T-helper 17 cell (primary cell): ENCODE measurements at regions not wholly inside any gene's neighbourhood (a gene's known extent, or its start where the extent isn't known, plus 50 kb on each side); places are given as distances from the start of the nearest gene placed in this dataset.

Experiments
- ATAC-seq: fragments of 150-1000 bp; cut with Tn5 transposase; 2 replicates; pipeline ENCODE4 v1.10.0; 2021; ENCODE audit warnings: mild to moderate bottlenecking, moderate library complexity
- DNase-seq, 3 donors: peaks; one replicate each; pipeline versions ENCODE4 v3.0.0 to v3.0.0-alpha.2; 2020 to 2021
- H3K9me3 ChIP-seq: one replicate; pipeline ENCODE4 v1.7.0; 2013; ENCODE audit warnings: low read length, mild to moderate bottlenecking; ENCODE audit not compliant: control insufficient read depth, poor library complexity, severe bottlenecking
- H3K27ac Mint-ChIP-seq: one replicate; pipeline ENCODE4 v1.8.0; 2022; ENCODE audit warnings: mild to moderate bottlenecking, moderate library complexity, mixed read lengths
- H3K27me3 Mint-ChIP-seq: one replicate; pipeline ENCODE4 v1.8.0; 2022; ENCODE audit warnings: mixed read lengths
- H3K36me3 Mint-ChIP-seq: one replicate; pipeline ENCODE4 v1.8.0; 2022; ENCODE audit warnings: low read depth, mixed read lengths
- H3K4me1 Mint-ChIP-seq: one replicate; pipeline ENCODE4 v1.8.0; 2022; ENCODE audit warnings: mild to moderate bottlenecking, mixed read lengths
- H3K4me3 Mint-ChIP-seq: one replicate; pipeline ENCODE4 v1.8.0; 2022; ENCODE audit warnings: mild to moderate bottlenecking, moderate library complexity, mixed read lengths

- H3K4me3 Mint-ChIP-seq, result no peak overlapping the region
- no peak for ATAC-seq
- DNase-seq, result no peak
- H3K36me3 Mint-ChIP-seq, result peaks cover 6% of the 10 kb centered on the region
- H3K9me3 ChIP-seq, result no peaks in the 10 kb centered on the region
- H3K27ac Mint-ChIP-seq, result no peak overlapping the region
- peaks cover 42% of the 10 kb centered on the region for H3K27me3 Mint-ChIP-seq
- peaks cover 5% of the 10 kb centered on the region for H3K4me1 Mint-ChIP-seq
These were observed 86.5 kb upstream of the SLC22A11 start for GRCh38 chr11:64469288-64469687.

DNA sequence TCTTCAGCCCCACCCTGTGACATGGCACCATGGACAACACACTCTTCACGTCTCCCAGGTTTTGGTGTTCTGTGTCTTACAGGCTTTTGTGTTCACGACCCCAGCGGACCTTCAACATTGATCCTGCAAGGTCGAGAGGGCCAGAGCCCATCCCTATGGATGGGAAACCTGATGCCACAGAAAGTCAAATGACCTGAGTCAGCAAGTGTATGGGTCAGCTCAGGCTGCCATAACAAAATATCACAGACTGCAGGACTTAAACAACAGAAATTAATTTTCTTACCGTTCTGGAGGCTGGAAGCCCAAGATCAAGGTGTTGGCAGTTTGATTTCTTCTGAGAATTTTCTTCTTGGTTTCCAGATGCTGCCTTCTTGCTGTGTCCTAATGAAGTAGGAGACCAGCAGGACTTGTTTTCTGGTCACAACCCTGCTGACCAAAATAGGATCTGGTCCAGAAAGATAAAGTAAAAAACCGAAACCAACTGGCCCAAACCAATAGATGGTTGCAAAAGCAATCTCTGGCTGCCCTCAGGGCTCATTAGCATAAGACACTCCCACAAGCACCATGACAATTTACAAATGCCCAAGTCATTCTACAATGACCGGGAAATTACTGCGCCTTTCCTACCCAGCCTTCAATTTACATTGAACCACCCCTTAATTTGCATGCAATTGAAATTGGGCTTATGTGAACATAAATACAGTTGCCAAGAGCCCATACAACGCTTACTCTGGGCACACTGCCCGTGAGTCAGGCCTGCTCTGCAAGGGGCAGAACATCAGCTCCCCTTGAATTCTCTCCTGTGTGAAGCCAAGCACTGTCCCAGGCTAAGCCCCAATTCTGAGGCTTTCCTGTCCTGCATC is 82.9 kb upstream of the SLC22A11 start:
- DNase-seq, result no peak
- H3K9me3 ChIP-seq, result no peaks in the 10 kb centered on the region
- H3K4me3 Mint-ChIP-seq, result no peak overlapping the region
- peaks cover 7% of the 10 kb centered on the region for H3K4me1 Mint-ChIP-seq
- H3K27ac Mint-ChIP-seq, result no peak overlapping the region
- ATAC-seq, result no peak
- H3K27me3 Mint-ChIP-seq, result peaks cover 60% of the 10 kb centered on the region
- H3K36me3 Mint-ChIP-seq, result peaks cover 9% of the 10 kb centered on the region

DNA sequence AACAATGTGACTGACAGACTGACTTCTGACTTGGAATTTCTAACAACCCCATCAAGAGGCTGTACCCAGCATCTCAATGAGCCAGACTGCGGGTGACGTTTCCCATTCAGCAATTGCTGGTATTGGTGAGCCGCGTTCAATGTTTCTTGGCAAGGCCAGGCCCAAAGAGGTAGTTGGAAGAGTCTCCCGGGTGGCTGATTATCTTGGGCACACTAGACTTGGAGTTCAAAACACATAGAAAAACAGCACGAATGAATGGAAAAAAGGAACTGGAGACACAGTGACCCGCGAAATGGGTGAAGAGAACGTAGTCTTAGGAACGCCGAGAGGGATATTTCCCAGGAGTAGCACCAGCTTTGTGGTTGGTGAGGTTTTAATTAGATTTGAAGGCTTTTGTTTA is 81.1 kb upstream of the SLC22A11 start:
- Mint-ChIP-seq H3K36me3 (peaks cover 9% of the 10 kb centered on the region), H3K27me3 (peaks cover 63% of the 10 kb centered on the region), H3K4me3 (no peak overlapping the region), H3K27ac (no peak overlapping the region), H3K4me1 (peaks cover 4% of the 10 kb centered on the region)
- H3K9me3 ChIP-seq, result no peaks in the 10 kb centered on the region
- DNase-seq (no peak), ATAC-seq (no peak)

DNA sequence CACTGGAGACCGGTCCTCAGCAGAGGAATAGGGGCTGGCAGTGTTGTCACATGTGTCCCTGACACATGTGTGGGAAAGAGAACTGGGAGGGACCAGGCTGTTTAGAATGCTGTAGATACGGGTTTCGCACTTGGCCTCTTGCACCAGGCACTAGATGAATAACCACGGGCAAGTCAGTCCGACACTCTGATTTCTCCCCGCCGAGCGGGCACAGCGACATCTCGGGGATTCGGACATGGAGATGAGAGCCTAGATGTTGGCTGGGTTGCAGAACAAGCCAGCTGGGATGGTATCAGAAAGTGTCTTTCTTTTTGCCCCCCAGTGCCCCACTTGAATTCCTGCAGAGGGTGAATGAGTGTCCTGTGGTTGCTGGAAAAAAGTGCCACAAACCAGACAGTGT is 80.6 kb upstream of the SLC22A11 start:
- no peak overlapping the region for H3K4me3 Mint-ChIP-seq
- H3K9me3 ChIP-seq, result no peaks in the 10 kb centered on the region
- DNase-seq (no peak), ATAC-seq (no peak)
- H3K27ac Mint-ChIP-seq, result no peak overlapping the region
- peaks cover 4% of the 10 kb centered on the region for H3K4me1 Mint-ChIP-seq
- peaks cover 62% of the 10 kb centered on the region for H3K27me3 Mint-ChIP-seq
- H3K36me3 Mint-ChIP-seq, result peaks cover 9% of the 10 kb centered on the region

DNA sequence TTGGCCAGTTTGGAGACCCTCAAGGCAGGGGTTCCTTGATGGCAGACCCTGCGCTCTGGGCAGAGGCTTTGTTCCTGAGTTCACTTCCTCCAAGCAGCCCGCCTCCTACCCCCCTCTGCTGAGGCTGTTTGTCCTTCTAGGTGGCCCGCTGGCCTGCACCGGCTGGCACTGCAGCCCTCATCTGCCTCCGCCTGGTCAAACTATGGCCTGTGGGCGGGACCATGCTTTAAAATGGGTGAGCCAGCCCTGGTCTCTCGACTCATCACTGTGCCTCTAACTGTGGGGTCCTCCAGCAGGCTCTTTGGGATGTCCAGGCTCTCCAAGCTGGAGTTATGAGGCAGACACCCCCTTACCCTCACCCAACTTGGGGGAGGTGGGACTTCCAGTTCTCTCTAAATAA is 78.9 kb upstream of the SLC22A11 start:
- ATAC-seq (no peak), DNase-seq (no peak)
- Mint-ChIP-seq H3K27me3 (peaks cover 67% of the 10 kb centered on the region), H3K36me3 (peaks cover 7% of the 10 kb centered on the region), H3K4me1 (peaks cover 4% of the 10 kb centered on the region), H3K27ac (no peak overlapping the region), H3K4me3 (no peak overlapping the region)
- H3K9me3 ChIP-seq, result no peaks in the 10 kb centered on the region

DNA sequence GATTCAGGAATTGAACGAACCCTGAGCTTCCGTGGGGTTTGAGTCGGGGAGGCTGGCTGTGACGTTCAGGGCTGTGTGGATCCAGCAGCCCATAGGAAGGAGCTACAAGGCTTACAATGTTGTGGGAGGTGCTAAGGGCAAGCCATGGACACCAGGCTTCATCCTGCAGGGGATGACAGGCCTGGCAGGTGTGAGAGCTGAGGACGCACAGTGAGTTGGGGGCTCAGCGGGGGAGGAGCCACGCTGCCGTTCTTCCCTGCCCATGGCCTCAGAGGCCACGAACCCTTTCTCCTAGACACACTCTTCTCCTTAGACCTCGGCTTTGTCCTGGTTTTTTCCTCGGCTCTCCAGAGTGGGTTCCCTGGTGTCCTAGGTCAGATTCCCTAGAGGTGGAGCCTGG is 78.1 kb upstream of the SLC22A11 start:
- H3K9me3 ChIP-seq, result no peaks in the 10 kb centered on the region
- DNase-seq (no peak), ATAC-seq (no peak)
- Mint-ChIP-seq H3K27ac (no peak overlapping the region), H3K27me3 (peaks cover 64% of the 10 kb centered on the region), H3K4me3 (no peak overlapping the region), H3K36me3 (peaks cover 7% of the 10 kb centered on the region), H3K4me1 (peaks cover 4% of the 10 kb centered on the region)

GRCh38 chr11:64482588-64482987 is 73.2 kb upstream of the SLC22A11 start:
- Mint-ChIP-seq H3K36me3 (peaks cover 3% of the 10 kb centered on the region), H3K4me3 (no peak overlapping the region), H3K4me1 (peaks cover 9% of the 10 kb centered on the region), H3K27me3 (peaks cover 70% of the 10 kb centered on the region), H3K27ac (no peak overlapping the region)
- no peak for DNase-seq
- ATAC-seq, result no peak
- H3K9me3 ChIP-seq, result no peaks in the 10 kb centered on the region

DNA sequence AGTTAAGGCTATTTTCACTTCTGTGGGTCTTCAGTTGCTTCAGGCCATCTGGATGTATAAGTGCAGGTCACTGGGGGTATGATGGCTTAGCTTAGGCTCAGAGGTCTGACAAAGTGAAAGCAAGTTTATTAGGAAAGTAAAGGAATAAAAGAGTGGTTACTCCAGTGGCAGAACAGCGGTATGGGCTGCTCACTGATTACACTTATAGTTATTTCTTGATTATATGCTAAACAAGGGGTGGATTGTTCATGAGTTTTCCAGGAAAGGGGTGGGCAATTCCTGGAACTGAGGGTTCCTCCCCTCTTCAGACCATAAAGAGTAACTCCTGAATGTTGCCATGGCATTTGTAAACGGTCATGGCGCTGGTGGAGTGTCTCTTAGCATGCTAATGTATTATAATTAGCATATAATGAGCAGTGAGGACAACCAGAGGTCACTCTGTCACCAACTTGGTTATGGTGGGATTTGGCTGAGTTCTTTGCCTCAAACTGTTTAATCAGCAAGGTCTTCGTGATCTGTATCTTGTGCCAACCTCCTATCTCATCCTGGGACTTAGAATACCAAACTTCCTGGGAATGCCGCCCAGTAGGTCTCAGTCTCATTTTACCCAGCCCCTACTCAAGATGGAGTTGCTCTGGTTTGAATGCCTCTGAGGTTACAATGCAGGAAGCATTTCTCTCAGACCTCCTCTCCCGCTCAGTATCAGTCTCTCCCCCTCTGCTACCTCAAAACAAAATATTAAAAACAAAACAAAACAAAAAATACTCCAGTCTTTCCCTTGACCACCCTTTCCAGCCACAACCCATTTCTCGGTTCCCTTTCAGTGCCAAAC is 71.3 kb upstream of the SLC22A11 start:
- peaks cover 7% of the 10 kb centered on the region for H3K4me1 Mint-ChIP-seq
- no peak for DNase-seq
- no peak overlapping the region for H3K4me3 Mint-ChIP-seq
- H3K36me3 Mint-ChIP-seq, result peaks cover 3% of the 10 kb centered on the region
- no peak for ATAC-seq
- H3K27me3 Mint-ChIP-seq, result peaks cover 56% of the 10 kb centered on the region
- no peak overlapping the region for H3K27ac Mint-ChIP-seq
- no peaks in the 10 kb centered on the region for H3K9me3 ChIP-seq

- H3K27me3 Mint-ChIP-seq, result peaks cover 63% of the 10 kb centered on the region
- no peak for DNase-seq
- ATAC-seq, result no peak
These were observed 70.7 kb upstream of the SLC22A11 start for GRCh38 chr11:64485074-64485473.

GRCh38 chr11:64489831-64490441 is 65.8 kb upstream of the SLC22A11 start:
- Mint-ChIP-seq H3K4me3 (peak overlapping the region; percentile 65), H3K36me3 (peaks cover 3% of the 10 kb centered on the region)
- no peaks in the 10 kb centered on the region for H3K9me3 ChIP-seq

More at GRCh38 chr11:64485074-64485473, 70.7 kb upstream of the SLC22A11 start:
- Mint-ChIP-seq H3K36me3 (peaks cover 3% of the 10 kb centered on the region), H3K4me3 (no peak overlapping the region), H3K27ac (no peak overlapping the region), H3K4me1 (peaks cover 12% of the 10 kb centered on the region)
- H3K9me3 ChIP-seq, result no peaks in the 10 kb centered on the region

GRCh38 chr11:64490562-64491216 is 65.1 kb upstream of the SLC22A11 start:
- Mint-ChIP-seq H3K27ac (peak overlapping the region; percentile 39), H3K4me1 (peaks cover 15% of the 10 kb centered on the region), H3K4me3 (peak overlapping the region; percentile 68), H3K36me3 (no peaks in the 10 kb centered on the region), H3K27me3 (peaks cover 63% of the 10 kb centered on the region)
- ATAC-seq, result no peak
- no peaks in the 10 kb centered on the region for H3K9me3 ChIP-seq
- no peak for DNase-seq

More at GRCh38 chr11:64489831-64490441, 65.8 kb upstream of the SLC22A11 start:
- Mint-ChIP-seq H3K27ac (peak overlapping the region; percentile 59), H3K27me3 (peaks cover 68% of the 10 kb centered on the region), H3K4me1 (peaks cover 18% of the 10 kb centered on the region)
- peak; percentile 61 for ATAC-seq
- peak in 2 of 3 donors; percentile 20 to 41 for DNase-seq

DNA sequence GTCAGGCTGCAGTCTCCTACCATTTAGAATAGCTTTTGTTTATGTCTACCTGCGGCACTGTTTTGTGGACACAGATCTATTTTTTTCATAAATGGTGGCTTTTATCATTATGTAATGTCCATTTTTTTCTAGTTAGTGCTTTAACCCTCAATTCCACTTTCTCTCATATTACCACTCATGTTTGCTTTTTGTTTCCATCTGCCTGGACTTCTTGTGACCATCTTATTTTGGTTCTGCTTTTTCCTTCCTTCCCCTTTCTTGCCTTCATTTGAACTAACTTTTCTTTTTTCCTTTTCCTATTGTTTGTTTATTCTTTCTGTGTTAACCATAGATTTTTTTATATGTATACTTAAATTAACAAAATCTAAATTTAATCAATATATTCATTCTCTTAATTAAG is 63.2 kb upstream of the SLC22A11 start:
- Mint-ChIP-seq H3K36me3 (no peaks in the 10 kb centered on the region), H3K27ac (no peak overlapping the region), H3K4me3 (no peak overlapping the region), H3K4me1 (peaks cover 15% of the 10 kb centered on the region), H3K27me3 (peaks cover 47% of the 10 kb centered on the region)
- no peaks in the 10 kb centered on the region for H3K9me3 ChIP-seq
- no peak for DNase-seq
- ATAC-seq, result no peak

- Mint-ChIP-seq H3K27me3 (peaks cover 31% of the 10 kb centered on the region), H3K36me3 (no peaks in the 10 kb centered on the region)
These were observed 57.6 kb upstream of the SLC22A11 start for GRCh38 chr11:64498136-64498535.

More at GRCh38 chr11:64498136-64498535, 57.6 kb upstream of the SLC22A11 start:
- H3K9me3 ChIP-seq, result no peaks in the 10 kb centered on the region
- Mint-ChIP-seq H3K4me3 (no peak overlapping the region), H3K4me1 (peaks cover 4% of the 10 kb centered on the region), H3K27ac (no peak overlapping the region)
- no peak for DNase-seq
- no peak for ATAC-seq
